Keratinocyte (primary cell): ENCODE measurements at regions not wholly inside any gene's neighbourhood (a gene's known extent, or its start where the extent isn't known, plus 50 kb on each side); places are given as distances from the start of the nearest gene placed in this dataset.

Experiments
- DNase-seq: peaks from one replicate; pipeline ENCODE4 v3.0.0-alpha.2; 2011; ENCODE audit warnings: low read depth, missing footprints, low spot score
- FAIRE-seq: peaks from 2 replicates; lab custom pipeline; 2011; peaks lifted over from hg19 to GRCh38; lab: Jason Lieb, UNC
- H2AFZ ChIP-seq: 2 replicates; pipeline ENCODE4 v1.6.0; 2012; ENCODE audit warnings: low read length, control low read depth, inconsistent platforms; ENCODE audit not compliant: control insufficient read depth
- H3K27ac ChIP-seq: 2 replicates; pipeline ENCODE4 v1.5.1; 2011; ENCODE audit warnings: low read length; ENCODE audit not compliant: control insufficient read depth, insufficient read depth
- H3K27me3 ChIP-seq: 3 replicates; pipeline ENCODE4 v1.6.0; 2011; ENCODE audit warnings: low read length; ENCODE audit not compliant: control insufficient read depth, insufficient read depth; ENCODE audit errors: extremely low read depth
- H3K36me3 ChIP-seq, 2 experiments: 2 replicates in 1 of 2; 3 replicates in 1 of 2; pipeline ENCODE4 v1.5.1; 2011; ENCODE audit warnings: low read length in 2 of 2, mild to moderate bottlenecking in 1 of 2; ENCODE audit not compliant: control insufficient read depth in 2 of 2, insufficient read depth in 2 of 2; ENCODE audit errors: extremely low read depth in 1 of 2
- H3K4me1 ChIP-seq: 3 replicates; pipeline ENCODE4 v1.5.1; 2011; ENCODE audit warnings: low read length; ENCODE audit not compliant: control insufficient read depth, insufficient read depth; ENCODE audit errors: extremely low read depth
- H3K4me2 ChIP-seq: 3 replicates; pipeline ENCODE4 v1.6.0; 2011; ENCODE audit warnings: low read depth, low read length; ENCODE audit not compliant: control insufficient read depth, insufficient read depth; ENCODE audit errors: extremely low read depth
- H3K4me3 ChIP-seq, 3 experiments: fragments of 200-600 bp in 1 of 3; sonication (generic) in 1 of 3; 2 replicates in 2 of 3; 3 replicates in 1 of 3; pipeline ENCODE4 v1.5.1; 2011 to 2016; ENCODE audit warnings: low read length in 3 of 3, mild to moderate bottlenecking in 3 of 3, control low read depth in 2 of 3, inconsistent platforms in 1 of 3, low read depth in 1 of 3, mixed read lengths in 1 of 3, mixed run types in 1 of 3, moderate library complexity in 1 of 3; ENCODE audit not compliant: control insufficient read depth in 2 of 3, insufficient read depth in 2 of 3; ENCODE audit errors: extremely low read depth in 1 of 3
- H3K79me2 ChIP-seq: 2 replicates; pipeline ENCODE4 v1.6.0; 2012; ENCODE audit warnings: low read length; ENCODE audit not compliant: control insufficient read depth, insufficient read depth
- H3K9ac ChIP-seq: 3 replicates; pipeline ENCODE4 v1.6.0; 2011; ENCODE audit warnings: low read length; ENCODE audit not compliant: control insufficient read depth, insufficient read depth; ENCODE audit errors: extremely low read depth
- H3K9me1 ChIP-seq: 3 replicates; pipeline ENCODE4 v1.6.0; 2011; ENCODE audit warnings: low read length; ENCODE audit not compliant: control insufficient read depth, insufficient read depth; ENCODE audit errors: extremely low read depth
- H3K9me3 ChIP-seq: 2 replicates; pipeline ENCODE4 v1.5.1; 2012; ENCODE audit warnings: low read depth, low read length; ENCODE audit not compliant: control insufficient read depth
- H4K20me1 ChIP-seq: 3 replicates; pipeline ENCODE4 v1.6.0; 2011; ENCODE audit warnings: low read length; ENCODE audit not compliant: control insufficient read depth, insufficient read depth; ENCODE audit errors: extremely low read depth
- EZH2 ChIP-seq: IDR thresholded peaks from one replicate; pipeline ENCODE4 v1.6.1; 2012; ENCODE audit warnings: inconsistent platforms, mild to moderate bottlenecking, low read length, moderate library complexity
- dilution Hi-C: fragments of 300-500 bp; cut with MboI; formaldehyde crosslinking; loops from one replicate; pipeline ENCODE4 v1.7.0; 2020; ENCODE audit warnings: low sequenced_read_pairs; ENCODE audit not compliant: extremely low pct_ligation_motif_present
- TF ChIP-seq, protein P1 (sequence below), 3 experiments: IDR thresholded peaks in 1 of 3; conservative IDR thresholded peaks in 1 of 3; optimal IDR thresholded peaks in 1 of 3; 2 replicates in 2 of 3; 3 replicates in 1 of 3; pipeline versions ENCODE3 to v1.5.1; 2011; ENCODE audit warnings: low read length in 3 of 3, mild to moderate bottlenecking in 3 of 3, moderate library complexity in 2 of 3, control low read depth in 1 of 3, inconsistent platforms in 1 of 3; ENCODE audit not compliant: insufficient read depth in 2 of 3; ENCODE audit errors: extremely low read depth in 1 of 3

DNA sequence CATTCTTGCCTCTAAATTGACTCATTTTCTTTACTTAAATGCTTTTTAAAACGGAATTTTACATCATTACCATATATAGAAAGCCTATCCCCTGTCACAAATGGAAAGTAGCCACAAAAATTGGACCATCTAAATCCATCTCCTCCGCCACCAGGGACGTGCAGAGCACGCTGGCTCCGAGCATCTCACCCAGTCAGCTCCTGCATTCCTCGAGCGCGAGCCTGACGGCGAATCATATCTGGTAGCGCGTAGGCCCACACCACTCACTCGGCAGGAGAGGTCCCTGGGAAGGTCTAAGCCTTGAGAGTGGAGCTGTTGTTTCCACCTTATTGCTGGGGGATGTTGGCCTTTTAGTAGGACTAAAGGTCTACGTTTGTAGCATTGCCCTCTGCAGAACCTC is 152.4 kb downstream of the TRIM29 start:
- TF ChIP-seq, protein P1, sequence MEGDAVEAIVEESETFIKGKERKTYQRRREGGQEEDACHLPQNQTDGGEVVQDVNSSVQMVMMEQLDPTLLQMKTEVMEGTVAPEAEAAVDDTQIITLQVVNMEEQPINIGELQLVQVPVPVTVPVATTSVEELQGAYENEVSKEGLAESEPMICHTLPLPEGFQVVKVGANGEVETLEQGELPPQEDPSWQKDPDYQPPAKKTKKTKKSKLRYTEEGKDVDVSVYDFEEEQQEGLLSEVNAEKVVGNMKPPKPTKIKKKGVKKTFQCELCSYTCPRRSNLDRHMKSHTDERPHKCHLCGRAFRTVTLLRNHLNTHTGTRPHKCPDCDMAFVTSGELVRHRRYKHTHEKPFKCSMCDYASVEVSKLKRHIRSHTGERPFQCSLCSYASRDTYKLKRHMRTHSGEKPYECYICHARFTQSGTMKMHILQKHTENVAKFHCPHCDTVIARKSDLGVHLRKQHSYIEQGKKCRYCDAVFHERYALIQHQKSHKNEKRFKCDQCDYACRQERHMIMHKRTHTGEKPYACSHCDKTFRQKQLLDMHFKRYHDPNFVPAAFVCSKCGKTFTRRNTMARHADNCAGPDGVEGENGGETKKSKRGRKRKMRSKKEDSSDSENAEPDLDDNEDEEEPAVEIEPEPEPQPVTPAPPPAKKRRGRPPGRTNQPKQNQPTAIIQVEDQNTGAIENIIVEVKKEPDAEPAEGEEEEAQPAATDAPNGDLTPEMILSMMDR (optimal IDR thresholded peaks at IDR 0.05 in 1 of 3, IDR thresholded peaks at IDR 0.05 in 1 of 3, conservative IDR thresholded peaks at IDR 0.05 in 1 of 3; ENCODE audit: extremely low read depth in 1 of 3, insufficient read depth in 2 of 3, low read length in 3 of 3), result no peak
- no peak for TF ChIP-seq EZH2
- Histone ChIP-seq H3K27ac (no peak overlapping the region), H3K27me3 (peaks cover 47% of the 10 kb centered on the region), H3K4me2 (no peak overlapping the region), H3K36me3 (no peaks in the 10 kb centered on the region), H3K4me1 (no peaks in the 10 kb centered on the region), H2AFZ (no peak overlapping the region), H3K9me1 (no peaks in the 10 kb centered on the region), H3K79me2 (no peaks in the 10 kb centered on the region), H4K20me1 (no peaks in the 10 kb centered on the region), H3K9me3 (no peaks in the 10 kb centered on the region), H3K4me3 (no peak overlapping the region), H3K9ac (no peak overlapping the region)
- DNase-seq (no peak), FAIRE-seq (no peak)
- dilution Hi-C loops, result no loop called here

DNA sequence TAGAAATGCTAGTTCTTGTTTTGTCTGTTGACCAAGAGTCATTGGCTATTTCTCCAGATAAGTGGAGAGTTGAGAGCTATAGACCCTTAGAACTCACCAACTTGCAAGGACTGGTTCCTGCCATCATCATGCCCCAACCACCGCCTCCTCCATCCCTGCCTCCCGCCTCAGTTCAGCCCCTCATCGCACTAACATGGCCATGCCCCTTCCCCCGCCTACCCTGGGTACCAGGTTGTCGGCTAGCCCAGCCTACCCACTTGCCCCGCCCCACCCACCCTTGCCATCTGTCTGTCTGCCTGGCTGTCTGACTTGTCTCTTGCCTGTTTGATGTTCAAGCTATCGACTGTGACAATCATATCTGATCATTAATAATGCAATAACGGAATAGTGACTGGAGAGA is 154.1 kb downstream of the TRIM29 start:
- dilution Hi-C loops, result no loop called here
- Histone ChIP-seq H3K27ac (no peak overlapping the region), H3K9me3 (no peaks in the 10 kb centered on the region), H4K20me1 (no peaks in the 10 kb centered on the region), H3K79me2 (no peaks in the 10 kb centered on the region), H3K4me3 (no peak overlapping the region), H3K9me1 (no peaks in the 10 kb centered on the region), H3K4me2 (no peak overlapping the region), H2AFZ (no peak overlapping the region), H3K9ac (no peak overlapping the region), H3K27me3 (peaks cover 47% of the 10 kb centered on the region), H3K4me1 (no peaks in the 10 kb centered on the region), H3K36me3 (no peaks in the 10 kb centered on the region)
- FAIRE-seq (no peak), DNase-seq (no peak)
- TF ChIP-seq, protein P1 (optimal IDR thresholded peaks at IDR 0.05 in 1 of 3, IDR thresholded peaks at IDR 0.05 in 1 of 3, conservative IDR thresholded peaks at IDR 0.05 in 1 of 3; ENCODE audit: extremely low read depth in 1 of 3, insufficient read depth in 2 of 3, low read length in 3 of 3), result no peak
- TF ChIP-seq EZH2, result no peak
